ENCODE measurements at regions not wholly inside any gene's neighbourhood (a gene's known extent, or its start where the extent isn't known, plus 50 kb on each side); places are given as distances from the start of the nearest gene placed in this dataset.
A peak's percentile ranks its signal among the peaks of the same experiment; 100 is the strongest.

DNA sequence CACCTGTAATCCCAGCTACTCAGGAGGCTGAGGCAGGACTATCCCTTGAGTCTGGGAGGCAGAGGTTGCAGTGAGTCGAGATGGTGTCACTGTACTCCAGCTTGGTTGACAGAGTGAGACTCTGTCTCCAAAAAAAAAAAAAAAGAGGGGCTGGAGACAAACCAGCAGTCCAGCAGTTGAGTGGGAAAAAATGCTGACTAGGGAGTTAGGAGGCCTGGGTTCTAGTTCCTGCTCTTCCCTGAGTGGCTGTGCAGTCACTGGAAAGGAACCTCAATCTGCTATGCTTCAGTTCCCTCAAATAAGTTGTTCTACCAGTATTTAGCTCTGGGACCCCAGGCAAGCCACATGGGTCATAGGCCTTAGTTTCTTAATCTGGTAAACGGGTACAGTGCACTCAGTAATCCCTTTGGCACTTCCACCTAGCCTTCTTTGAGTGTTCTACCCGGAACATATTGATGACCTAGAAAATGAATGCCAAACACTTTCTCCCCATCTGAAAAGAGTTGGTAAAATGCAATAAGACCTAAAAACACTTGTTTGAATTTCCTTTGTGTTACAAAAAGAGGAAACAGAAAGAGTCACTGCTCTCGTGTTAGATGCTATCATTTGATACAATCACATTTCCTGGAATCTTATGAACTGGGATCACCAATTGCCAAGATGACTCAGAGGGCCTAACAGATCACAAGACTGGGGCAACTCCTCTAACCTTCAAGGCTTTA lies 99.3 kb upstream of the EGFL6 start:
- Mint-ChIP-seq H3K27me3 (ENCODE audit: low read depth) (no peaks in the 10 kb centered on the region), H3K27ac (no peak overlapping the region), H3K4me1 (peaks cover 14% of the 10 kb centered on the region), H3K4me3 (no peak overlapping the region), H3K36me3 (no peaks in the 10 kb centered on the region), H3K9me3 (peaks cover 17% of the 10 kb centered on the region)
- TF ChIP-seq, protein P1, sequence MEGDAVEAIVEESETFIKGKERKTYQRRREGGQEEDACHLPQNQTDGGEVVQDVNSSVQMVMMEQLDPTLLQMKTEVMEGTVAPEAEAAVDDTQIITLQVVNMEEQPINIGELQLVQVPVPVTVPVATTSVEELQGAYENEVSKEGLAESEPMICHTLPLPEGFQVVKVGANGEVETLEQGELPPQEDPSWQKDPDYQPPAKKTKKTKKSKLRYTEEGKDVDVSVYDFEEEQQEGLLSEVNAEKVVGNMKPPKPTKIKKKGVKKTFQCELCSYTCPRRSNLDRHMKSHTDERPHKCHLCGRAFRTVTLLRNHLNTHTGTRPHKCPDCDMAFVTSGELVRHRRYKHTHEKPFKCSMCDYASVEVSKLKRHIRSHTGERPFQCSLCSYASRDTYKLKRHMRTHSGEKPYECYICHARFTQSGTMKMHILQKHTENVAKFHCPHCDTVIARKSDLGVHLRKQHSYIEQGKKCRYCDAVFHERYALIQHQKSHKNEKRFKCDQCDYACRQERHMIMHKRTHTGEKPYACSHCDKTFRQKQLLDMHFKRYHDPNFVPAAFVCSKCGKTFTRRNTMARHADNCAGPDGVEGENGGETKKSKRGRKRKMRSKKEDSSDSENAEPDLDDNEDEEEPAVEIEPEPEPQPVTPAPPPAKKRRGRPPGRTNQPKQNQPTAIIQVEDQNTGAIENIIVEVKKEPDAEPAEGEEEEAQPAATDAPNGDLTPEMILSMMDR (IDR thresholded peaks at IDR 0.05; ENCODE audit: unreplicated experiment) = no peak
- DNase-seq (ENCODE audit: low spot score in 2 of 2, unreplicated experiment in 2 of 2) = no peak

DNA sequence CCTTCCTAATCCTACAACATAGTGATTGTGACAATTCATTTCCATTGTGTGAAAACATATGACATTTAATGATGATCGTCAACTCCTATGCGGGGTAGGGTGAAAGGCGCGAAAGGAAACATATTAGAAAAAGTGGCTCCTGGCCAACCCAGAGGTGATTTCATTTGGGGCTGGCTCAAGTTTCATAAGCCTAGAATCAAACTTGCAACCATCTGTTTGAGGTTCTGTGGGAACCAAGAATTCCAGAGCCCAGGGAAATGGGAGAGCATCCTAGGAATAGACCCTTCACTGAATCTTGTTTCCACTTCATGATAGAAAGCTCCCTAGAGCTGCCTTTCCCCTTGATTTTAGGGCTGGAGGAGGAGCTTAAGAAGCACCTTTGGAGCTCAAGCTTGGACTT lies 101.3 kb upstream of the EGFL6 start:
- Mint-ChIP-seq H3K9me3 (peaks cover 19% of the 10 kb centered on the region), H3K36me3 (no peaks in the 10 kb centered on the region), H3K4me1 (peaks cover 12% of the 10 kb centered on the region), H3K27me3 (ENCODE audit: low read depth) (no peaks in the 10 kb centered on the region), H3K4me3 (no peak overlapping the region), H3K27ac (no peak overlapping the region)
- TF ChIP-seq, protein P1 (IDR thresholded peaks at IDR 0.05; ENCODE audit: unreplicated experiment) = no peak
- DNase-seq (ENCODE audit: low spot score in 2 of 2, unreplicated experiment in 2 of 2) = no peak

DNA sequence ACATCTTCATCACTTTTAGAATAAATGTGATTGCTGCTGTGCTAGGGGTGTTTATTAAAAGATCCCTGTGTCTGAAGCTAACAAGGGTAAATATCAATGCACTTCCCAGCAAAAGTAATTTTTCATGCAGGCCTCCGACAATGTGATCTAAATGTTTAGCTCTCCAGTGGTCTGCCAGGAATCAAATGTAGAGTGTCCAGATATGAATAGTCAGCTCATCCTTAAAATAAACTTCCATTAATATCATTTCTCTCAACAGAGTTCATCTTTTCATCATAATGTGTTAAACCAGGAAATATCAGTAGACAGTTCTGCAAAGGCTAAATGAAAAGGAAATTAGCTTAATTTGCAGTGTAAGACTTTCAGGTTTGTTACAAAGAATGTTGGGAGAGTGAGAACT lies 102.2 kb upstream of the EGFL6 start:
- Mint-ChIP-seq H3K27ac (peak overlapping the region; percentile 6), H3K4me1 (peaks cover 12% of the 10 kb centered on the region), H3K9me3 (peaks cover 26% of the 10 kb centered on the region), H3K4me3 (no peak overlapping the region), H3K27me3 (ENCODE audit: low read depth) (no peaks in the 10 kb centered on the region), H3K36me3 (no peaks in the 10 kb centered on the region)
- DNase-seq (ENCODE audit: low spot score in 2 of 2, unreplicated experiment in 2 of 2) = no peak
- TF ChIP-seq, protein P1 (IDR thresholded peaks at IDR 0.05; ENCODE audit: unreplicated experiment) = no peak

DNA sequence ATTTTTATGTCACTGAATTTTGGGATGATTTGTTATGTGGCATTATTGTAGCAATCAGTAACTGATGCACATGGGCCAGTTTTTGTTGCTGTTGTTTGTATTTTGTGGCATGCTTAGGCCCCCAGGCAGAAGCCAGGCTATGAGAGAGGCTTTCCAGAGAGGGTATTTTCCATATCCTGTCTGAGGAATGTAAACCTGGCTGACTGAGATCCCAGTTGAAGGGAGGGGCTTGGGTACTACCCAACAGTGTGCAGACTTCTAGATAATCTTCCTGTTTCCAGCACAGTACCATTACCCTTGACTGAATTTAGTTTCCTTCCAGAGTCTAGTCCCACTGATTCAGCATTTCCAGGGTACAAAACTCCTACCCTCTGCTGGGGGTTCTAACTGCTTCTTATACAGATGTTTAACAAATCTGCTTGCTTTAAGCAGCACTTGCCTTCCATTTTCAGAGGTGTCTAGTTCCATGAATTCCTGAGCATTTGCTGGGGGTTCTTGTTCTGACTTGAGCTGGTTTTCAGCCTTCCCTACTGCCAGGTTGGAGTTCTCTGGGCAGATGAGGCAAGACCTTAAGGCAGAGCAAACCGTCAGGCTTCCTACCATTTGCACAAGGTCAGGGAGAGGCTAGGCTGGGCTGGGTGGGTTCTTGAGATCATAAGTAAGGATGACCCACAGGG lies 104.7 kb upstream of the EGFL6 start:
- no peak overlapping the region for H3K27ac Mint-ChIP-seq

DNA sequence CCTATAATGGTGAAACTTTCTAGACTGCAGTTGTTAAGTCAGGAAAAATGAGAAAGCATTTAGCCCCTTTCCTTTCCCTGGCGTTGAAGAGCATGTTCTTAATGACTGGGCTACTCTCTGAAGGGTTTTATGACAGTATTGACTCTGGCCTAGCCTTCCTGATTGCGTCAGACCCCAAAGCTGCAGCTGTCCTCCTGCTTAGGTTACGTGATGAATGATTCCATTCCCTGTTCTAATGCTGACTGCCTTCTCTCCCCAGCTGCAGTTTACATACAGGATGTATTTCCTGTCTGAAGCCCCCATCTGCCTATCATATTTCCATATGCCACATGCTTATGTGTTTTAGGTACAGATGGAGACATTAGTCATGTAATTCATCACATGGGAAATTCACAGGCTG lies 105.8 kb upstream of the EGFL6 start:
- DNase-seq (ENCODE audit: low spot score in 2 of 2, unreplicated experiment in 2 of 2) = no peak
- H3K4me3 Mint-ChIP-seq = no peak overlapping the region
- H3K4me1 Mint-ChIP-seq = peaks cover 12% of the 10 kb centered on the region
- peaks cover 32% of the 10 kb centered on the region for H3K9me3 Mint-ChIP-seq
- no peaks in the 10 kb centered on the region for H3K27me3 Mint-ChIP-seq (ENCODE audit: low read depth)
- H3K36me3 Mint-ChIP-seq = no peaks in the 10 kb centered on the region
- TF ChIP-seq, protein P1 (IDR thresholded peaks at IDR 0.05; ENCODE audit: unreplicated experiment) = no peak
- peak overlapping the region; percentile 21 for H3K27ac Mint-ChIP-seq

More for the DNA sequence above, 104.7 kb upstream of the EGFL6 start:
- H3K9me3 Mint-ChIP-seq = peaks cover 32% of the 10 kb centered on the region
- no peak for DNase-seq (ENCODE audit: low spot score in 2 of 2, unreplicated experiment in 2 of 2)
- H3K36me3 Mint-ChIP-seq = no peaks in the 10 kb centered on the region
- TF ChIP-seq, protein P1 (IDR thresholded peaks at IDR 0.05; ENCODE audit: unreplicated experiment) = no peak
- no peak overlapping the region for H3K4me3 Mint-ChIP-seq
- peaks cover 12% of the 10 kb centered on the region for H3K4me1 Mint-ChIP-seq
- no peaks in the 10 kb centered on the region for H3K27me3 Mint-ChIP-seq (ENCODE audit: low read depth)
